H9 (cell line): ENCODE measurements at regions not wholly inside any gene's neighbourhood (a gene's known extent, or its start where the extent isn't known, plus 50 kb on each side); places are given as distances from the start of the nearest gene placed in this dataset.

Experiments used
- DNase-seq: peaks from one replicate; pipeline ENCODE4 v3.0.0-alpha.2; 2017
- H2AFZ ChIP-seq: one replicate; pipeline ENCODE4 v1.6.1; 2013; ENCODE audit warnings: mild to moderate bottlenecking, low read length, control low read depth, moderate library complexity
- H2AK5ac ChIP-seq: 2 replicates; pipeline ENCODE4 v1.6.1; 2013; ENCODE audit warnings: low read length, control low read depth, mixed read lengths; ENCODE audit not compliant: insufficient read length
- H2BK120ac ChIP-seq: one replicate; pipeline ENCODE4 v1.6.1; 2013; ENCODE audit warnings: low read depth, mild to moderate bottlenecking, low read length, control low read depth, inconsistent platforms; ENCODE audit not compliant: poor library complexity, severe bottlenecking
- H2BK12ac ChIP-seq: 2 replicates; pipeline ENCODE4 v1.6.1; 2013; ENCODE audit warnings: low read length, control low read depth, mixed read lengths, low read depth; ENCODE audit not compliant: insufficient read length
- H2BK15ac ChIP-seq: 2 replicates; pipeline ENCODE4 v1.6.1; 2013; ENCODE audit warnings: low read depth, low read length, control low read depth
- H2BK20ac ChIP-seq: one replicate; pipeline ENCODE4 v1.6.1; 2013; ENCODE audit warnings: low read depth, mild to moderate bottlenecking, low read length, control low read depth, inconsistent platforms; ENCODE audit not compliant: poor library complexity, severe bottlenecking
- H2BK5ac ChIP-seq: 2 replicates; pipeline ENCODE4 v1.6.1; 2013; ENCODE audit warnings: low read length, control low read depth, mixed read lengths; ENCODE audit not compliant: insufficient read length
- H3K14ac ChIP-seq: 2 replicates; pipeline ENCODE4 v1.6.1; 2013; ENCODE audit warnings: low read length, control low read depth; ENCODE audit not compliant: insufficient read depth
- H3K18ac ChIP-seq: 2 replicates; pipeline ENCODE4 v1.6.1; 2013; ENCODE audit warnings: low read depth, mild to moderate bottlenecking, mixed read lengths, low read length, control low read depth; ENCODE audit not compliant: insufficient read length
- H3K23ac ChIP-seq: 2 replicates; pipeline ENCODE4 v1.6.1; 2013; ENCODE audit warnings: low read length, control low read depth, mixed read lengths, low read depth; ENCODE audit not compliant: insufficient read length
- H3K23me2 ChIP-seq: 2 replicates; pipeline ENCODE4 v1.6.1; 2013; ENCODE audit warnings: low read depth, mild to moderate bottlenecking, mixed read lengths, low read length, control low read depth; ENCODE audit not compliant: insufficient read length, poor library complexity, severe bottlenecking
- H3K27ac ChIP-seq: 2 replicates; pipeline ENCODE4 v1.5.1; 2013; ENCODE audit warnings: low read length, control low read depth, mixed read lengths, low read depth; ENCODE audit not compliant: insufficient read length
- H3K27me3 ChIP-seq: 2 replicates; pipeline ENCODE4 v1.6.1; 2013; ENCODE audit warnings: low read length, control low read depth, inconsistent platforms; ENCODE audit not compliant: insufficient read depth
- H3K4ac ChIP-seq: 2 replicates; pipeline ENCODE4 v1.6.1; 2013; ENCODE audit warnings: low read depth, mild to moderate bottlenecking, control low read depth, inconsistent platforms, low read length, moderate library complexity
- H3K4me1 ChIP-seq: 2 replicates; pipeline ENCODE4 v1.6.1; 2013; ENCODE audit warnings: low read length, control low read depth, inconsistent platforms; ENCODE audit not compliant: insufficient read depth
- H3K4me2 ChIP-seq: 2 replicates; pipeline ENCODE4 v1.6.1; 2013; ENCODE audit warnings: low read length, control low read depth, mixed read lengths; ENCODE audit not compliant: insufficient read length, insufficient read depth
- H3K56ac ChIP-seq: 2 replicates; pipeline ENCODE4 v1.6.1; 2013; ENCODE audit warnings: low read depth, mild to moderate bottlenecking, mixed read lengths, low read length, control low read depth; ENCODE audit not compliant: insufficient read length
- H3K79me1 ChIP-seq: 2 replicates; pipeline ENCODE4 v1.6.1; 2013; ENCODE audit warnings: low read depth, mild to moderate bottlenecking, moderate library complexity, low read length, control low read depth, inconsistent platforms; ENCODE audit not compliant: insufficient read depth, poor library complexity, severe bottlenecking
- H3K79me2 ChIP-seq: 2 replicates; pipeline ENCODE4 v1.6.1; 2013; ENCODE audit warnings: low read length, control low read depth, inconsistent platforms; ENCODE audit not compliant: insufficient read depth
- H3K9ac ChIP-seq: 2 replicates; pipeline ENCODE4 v1.6.1; 2013; ENCODE audit warnings: low read length, control low read depth, mixed read lengths; ENCODE audit not compliant: insufficient read length; ENCODE audit errors: extremely low read depth
- H3K9me3 ChIP-seq: one replicate; pipeline ENCODE4 v1.6.1; 2013; ENCODE audit warnings: low read depth, low read length, inconsistent platforms; ENCODE audit not compliant: control insufficient read depth
- H3T11ph ChIP-seq: one replicate; pipeline ENCODE4 v1.6.1; 2013; ENCODE audit warnings: mild to moderate bottlenecking, low read length, control low read depth, inconsistent platforms
- H4K20me1 ChIP-seq: one replicate; pipeline ENCODE4 v1.6.1; 2013; ENCODE audit not compliant: control insufficient read depth, insufficient read length, insufficient read depth
- H4K5ac ChIP-seq: 2 replicates; pipeline ENCODE4 v1.6.1; 2013; ENCODE audit warnings: low read depth, mild to moderate bottlenecking, mixed read lengths, low read length, control low read depth; ENCODE audit not compliant: insufficient read length
- H4K8ac ChIP-seq: replicated peaks from 2 replicates; pipeline ENCODE4 v1.6.1; 2013; ENCODE audit warnings: low read length, control low read depth, mixed read lengths, low read depth; ENCODE audit not compliant: insufficient read length
- H4K91ac ChIP-seq: 2 replicates; pipeline ENCODE4 v1.6.1; 2013; ENCODE audit warnings: low read depth, mild to moderate bottlenecking, moderate library complexity, mixed read lengths, low read length, control low read depth; ENCODE audit not compliant: insufficient read length
- H3K27ac Mint-ChIP-seq, 3 experiments: 2 replicates in 2 of 3; 3 replicates in 1 of 3; pipeline ENCODE4 v1.8.0; 2020 to 2021; ENCODE audit warnings: mixed read lengths in 3 of 3, mild to moderate bottlenecking in 1 of 3, moderate library complexity in 1 of 3
- H3K27me3 Mint-ChIP-seq: 2 replicates; pipeline ENCODE4 v1.8.0; 2021; ENCODE audit warnings: low read depth, mild to moderate bottlenecking, moderate library complexity, mixed read lengths
- H3K36me3 Mint-ChIP-seq, 3 experiments: 2 replicates in 2 of 3; 3 replicates in 1 of 3; pipeline ENCODE4 v1.8.0; 2020 to 2021; ENCODE audit warnings: low read depth in 3 of 3, mixed read lengths in 3 of 3; ENCODE audit not compliant: insufficient read depth in 1 of 3
- H3K4me1 Mint-ChIP-seq, 2 experiments: 2 replicates each; pipeline ENCODE4 v1.8.0; 2020; ENCODE audit warnings: mixed read lengths in 2 of 2
- H3K4me3 Mint-ChIP-seq, 2 experiments: 2 replicates in 1 of 2; 3 replicates in 1 of 2; pipeline ENCODE4 v1.8.0; 2020 to 2021; ENCODE audit warnings: mild to moderate bottlenecking in 2 of 2, mixed read lengths in 2 of 2, moderate library complexity in 1 of 2
- H3K9me3 Mint-ChIP-seq, 2 experiments: 2 replicates in 1 of 2; 3 replicates in 1 of 2; pipeline ENCODE4 v1.8.0; 2020; ENCODE audit warnings: mild to moderate bottlenecking in 2 of 2, mixed read lengths in 2 of 2, moderate library complexity in 1 of 2
- WGBS: extraction: QIAGEN DNeasy Blood & Tissue Kit; methylation state at CpG from one replicate; pipeline ENCODE4 v1.1.7; 2013; ENCODE audit warnings: missing lambda C conversion rate, low lambda C conversion rate, mixed read lengths; ENCODE audit not compliant: insufficient read length; ENCODE audit errors: extremely low coverage; 5-methylcytosine and 5-hydroxymethylcytosine counted together
- TF ChIP-seq, protein P1 (sequence below): fragments of 200-600 bp; sonication (generic); conservative IDR thresholded peaks from 3 replicates; pipeline ENCODE4 v1.8.0; 2021; ENCODE audit warnings: antibody characterized with exemption, mild to moderate bottlenecking

DNA sequence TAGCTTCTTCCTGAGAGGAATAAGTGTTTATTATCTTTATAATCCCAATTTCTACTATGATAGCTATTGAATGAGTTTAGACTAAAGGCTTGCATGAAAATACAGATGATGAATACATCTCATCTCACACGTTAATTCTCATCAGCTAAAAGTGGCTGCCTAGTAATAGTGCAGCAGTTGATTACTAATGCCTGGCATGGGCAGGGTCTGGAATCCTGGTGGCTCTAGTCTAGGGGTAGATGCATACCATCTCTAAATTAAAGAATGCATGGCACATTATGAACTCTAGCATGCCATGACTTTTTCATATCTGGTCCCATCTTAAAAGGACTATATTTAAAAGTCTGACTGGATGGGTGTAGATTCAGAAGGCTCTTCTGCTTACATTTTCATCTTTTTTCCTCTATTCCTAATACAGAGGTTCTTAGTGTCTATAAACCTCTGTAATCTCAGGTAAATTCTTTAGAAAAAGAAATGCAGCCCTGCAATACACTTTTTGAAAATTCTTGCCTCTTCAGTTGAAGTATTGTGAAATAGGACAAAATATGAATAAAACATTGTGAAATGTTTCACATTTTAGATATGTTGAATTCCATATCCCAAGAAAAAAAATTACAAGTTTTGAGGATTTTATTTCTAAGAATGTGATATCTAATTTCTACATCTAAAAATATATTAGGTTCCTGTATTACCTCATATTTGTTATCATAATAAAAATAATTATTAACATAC, 187.6 kb downstream of the C11orf87 start:
- H3K4me3 Mint-ChIP-seq, result no peak overlapping the region
- H3K27me3 ChIP-seq, result no peaks in the 10 kb centered on the region
- no peaks in the 10 kb centered on the region for H3K9me3 Mint-ChIP-seq
- no peak overlapping the region for H3K56ac ChIP-seq
- H2AFZ ChIP-seq, result no peak overlapping the region
- no peak overlapping the region for H3K9ac ChIP-seq
- no peaks in the 10 kb centered on the region for H3K36me3 Mint-ChIP-seq
- H3K79me1 ChIP-seq, result no peaks in the 10 kb centered on the region
- no peak overlapping the region for H3K27ac ChIP-seq
- H3K27ac Mint-ChIP-seq, result no peak overlapping the region
- H3K14ac ChIP-seq, result no peak overlapping the region
- TF ChIP-seq, protein P1, sequence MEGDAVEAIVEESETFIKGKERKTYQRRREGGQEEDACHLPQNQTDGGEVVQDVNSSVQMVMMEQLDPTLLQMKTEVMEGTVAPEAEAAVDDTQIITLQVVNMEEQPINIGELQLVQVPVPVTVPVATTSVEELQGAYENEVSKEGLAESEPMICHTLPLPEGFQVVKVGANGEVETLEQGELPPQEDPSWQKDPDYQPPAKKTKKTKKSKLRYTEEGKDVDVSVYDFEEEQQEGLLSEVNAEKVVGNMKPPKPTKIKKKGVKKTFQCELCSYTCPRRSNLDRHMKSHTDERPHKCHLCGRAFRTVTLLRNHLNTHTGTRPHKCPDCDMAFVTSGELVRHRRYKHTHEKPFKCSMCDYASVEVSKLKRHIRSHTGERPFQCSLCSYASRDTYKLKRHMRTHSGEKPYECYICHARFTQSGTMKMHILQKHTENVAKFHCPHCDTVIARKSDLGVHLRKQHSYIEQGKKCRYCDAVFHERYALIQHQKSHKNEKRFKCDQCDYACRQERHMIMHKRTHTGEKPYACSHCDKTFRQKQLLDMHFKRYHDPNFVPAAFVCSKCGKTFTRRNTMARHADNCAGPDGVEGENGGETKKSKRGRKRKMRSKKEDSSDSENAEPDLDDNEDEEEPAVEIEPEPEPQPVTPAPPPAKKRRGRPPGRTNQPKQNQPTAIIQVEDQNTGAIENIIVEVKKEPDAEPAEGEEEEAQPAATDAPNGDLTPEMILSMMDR, result no peak
- no peaks in the 10 kb centered on the region for H4K20me1 ChIP-seq
- H3K23ac ChIP-seq, result no peak overlapping the region
- no peaks in the 10 kb centered on the region for H3K79me2 ChIP-seq
- no peak overlapping the region for H2BK120ac ChIP-seq
- no peak overlapping the region for H2BK5ac ChIP-seq
- H3K4me1 Mint-ChIP-seq, result no peaks in the 10 kb centered on the region
- H3K4me2 ChIP-seq, result no peak overlapping the region
- no peak overlapping the region for H2BK12ac ChIP-seq
- H4K8ac ChIP-seq, result no peak overlapping the region
- H3K9me3 ChIP-seq, result no peaks in the 10 kb centered on the region
- WGBS, result no CpG with 5 or more reads among the region's 1 CpG
- no peak overlapping the region for H2BK20ac ChIP-seq
- no peak overlapping the region for H2AK5ac ChIP-seq
- H2BK15ac ChIP-seq, result no peak overlapping the region
- no peaks in the 10 kb centered on the region for H3K4me1 ChIP-seq
- no peaks in the 10 kb centered on the region; the same call in 1 of the 2 replicates for H3K27me3 Mint-ChIP-seq
- H3K4ac ChIP-seq, result no peak overlapping the region
- no peaks in the 10 kb centered on the region for H3K23me2 ChIP-seq
- no peak overlapping the region for H3T11ph ChIP-seq
- H4K91ac ChIP-seq, result no peak overlapping the region
- no peak overlapping the region for H4K5ac ChIP-seq
- no peak for DNase-seq
- H3K18ac ChIP-seq, result no peak overlapping the region
